HG02840 (cell line): ENCODE measurements at regions not wholly inside any gene's neighbourhood (a gene's known extent, or its start where the extent isn't known, plus 50 kb on each side); places are given as distances from the start of the nearest gene placed in this dataset.
"Not testable (repeated sequence)": the region's sequence is repeated elsewhere in the genome, so short reads cannot be mapped to it uniquely, and the experiment has no call there.

Experiments
- ATAC-seq: cut with Tn5 transposase; IDR thresholded peaks from one replicate; pipeline ENCODE4 v1.9.1; 2021; ENCODE audit warnings: mild to moderate bottlenecking, moderate library complexity, moderate number of reproducible peaks; ENCODE audit not compliant: unreplicated experiment, low FRiP score

DNA sequence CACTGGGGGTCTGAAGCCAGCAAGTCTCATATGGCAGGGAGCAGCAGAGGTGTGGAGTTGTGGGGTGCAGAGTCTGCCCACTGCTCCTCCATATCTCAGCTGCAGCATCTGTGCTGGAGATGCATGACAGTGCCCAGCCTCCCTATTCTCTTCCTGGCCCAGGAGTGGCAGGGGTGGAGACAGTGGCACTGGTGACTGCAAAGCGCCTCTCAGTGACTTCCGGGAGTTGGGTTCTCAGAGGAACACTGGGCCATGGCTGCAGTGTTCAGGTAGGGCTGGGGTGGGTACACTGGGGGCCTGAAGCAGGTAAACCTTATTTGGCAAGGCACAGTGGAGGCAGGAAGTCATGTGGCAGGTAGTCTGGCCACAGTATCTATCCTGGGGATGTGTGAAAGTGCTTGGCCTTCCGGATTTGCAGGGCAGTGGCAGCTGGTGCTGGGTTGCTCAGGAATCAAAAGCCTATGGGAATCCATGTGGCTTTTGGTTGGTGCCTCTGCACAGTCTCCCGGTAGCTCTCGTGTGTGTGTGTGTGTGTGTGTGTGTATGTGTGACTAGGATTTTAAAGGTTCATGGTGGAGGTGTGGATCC, 60.3 kb upstream of the THUMPD2 start:
- ATAC-seq, result no peak

DNA sequence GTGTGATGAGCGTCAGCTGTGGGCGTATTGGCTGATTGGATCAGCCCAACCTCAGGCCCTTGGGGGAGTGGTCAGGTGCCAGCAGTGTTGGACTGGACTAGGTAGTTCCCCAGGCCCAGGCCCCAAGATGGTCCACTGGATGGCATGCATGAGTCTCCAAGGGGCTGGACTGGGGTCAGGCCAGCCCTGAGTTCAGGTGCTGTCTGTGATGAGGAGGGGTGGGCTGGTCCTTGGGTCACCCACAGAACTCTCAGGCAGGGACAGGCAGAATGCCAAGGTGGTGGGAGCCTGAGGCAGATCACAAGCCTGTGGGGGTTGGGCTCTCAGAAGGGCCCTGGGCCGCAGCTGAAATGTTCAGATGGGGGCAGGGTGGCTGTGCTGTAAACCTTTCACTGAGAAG, 59.5 kb upstream of the THUMPD2 start:
- no peak for ATAC-seq

DNA sequence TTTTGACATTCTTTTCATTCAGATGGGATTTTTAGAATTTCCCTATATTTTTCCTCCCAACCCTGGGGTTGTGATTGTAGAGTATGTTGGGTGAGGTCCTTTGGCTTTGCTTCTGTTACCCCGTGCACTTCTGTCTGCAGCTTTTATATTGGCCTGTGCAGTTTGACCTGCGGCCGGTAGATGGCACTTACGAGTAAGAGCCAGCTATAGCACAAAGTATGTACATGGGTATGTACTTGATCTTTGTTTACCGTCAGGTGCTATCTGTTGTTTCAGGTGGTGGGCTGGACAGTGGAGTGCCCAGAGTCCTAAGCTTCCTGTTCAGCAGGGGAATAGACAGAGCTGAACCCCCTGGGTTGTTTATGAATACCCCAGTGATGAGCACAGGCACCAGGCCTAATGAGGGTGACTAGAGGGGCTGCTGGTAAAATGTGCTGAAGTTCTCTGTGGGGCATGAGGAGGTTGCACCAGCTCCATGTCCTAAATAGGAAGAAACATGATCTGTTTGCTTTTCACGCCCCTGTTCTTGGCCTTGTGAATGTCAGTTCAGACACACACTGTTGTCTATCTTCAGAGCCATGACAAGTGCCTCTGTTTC, 58.9 kb upstream of the THUMPD2 start:
- peak; percentile 90 for ATAC-seq

DNA sequence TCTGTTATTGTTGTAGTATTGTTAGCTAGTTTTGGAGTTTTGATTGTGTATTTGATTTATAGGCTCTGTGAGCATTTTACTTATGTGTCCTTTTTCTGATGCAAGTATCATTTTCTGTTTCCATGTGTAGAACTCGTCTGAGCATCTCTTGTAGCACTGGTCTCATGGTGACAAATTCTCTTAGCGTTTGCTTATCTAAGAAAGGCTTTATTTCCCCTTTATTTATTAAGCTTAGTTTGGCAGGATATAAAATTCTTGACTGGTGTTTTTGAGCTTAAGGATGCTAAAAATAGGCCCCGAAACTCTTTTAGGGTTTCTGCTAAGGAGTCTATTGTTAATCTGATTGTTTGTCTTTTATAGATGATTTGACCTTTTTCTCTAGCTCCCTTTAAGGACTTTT, 57.6 kb upstream of the THUMPD2 start:
- no peak for ATAC-seq

DNA sequence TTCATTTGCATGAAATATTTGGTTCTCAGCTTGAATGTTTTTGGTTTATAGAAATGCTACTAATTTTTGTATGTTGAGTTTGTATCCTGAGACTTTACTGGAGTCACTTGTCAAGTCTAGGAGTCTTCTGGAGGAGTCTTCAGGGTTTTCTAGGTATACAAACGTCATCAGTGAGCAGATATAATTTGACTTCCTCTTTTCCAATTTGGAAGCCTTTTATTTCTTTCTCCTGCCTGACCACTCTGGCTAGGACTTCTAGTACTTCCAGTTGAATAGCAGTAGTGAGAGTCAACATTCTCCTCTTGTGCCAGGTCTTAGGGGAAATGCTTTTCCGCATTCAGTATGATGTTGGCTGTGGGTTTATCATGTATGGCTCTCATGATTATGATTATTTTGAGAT, 55.4 kb upstream of the THUMPD2 start:
- no peak for ATAC-seq

DNA sequence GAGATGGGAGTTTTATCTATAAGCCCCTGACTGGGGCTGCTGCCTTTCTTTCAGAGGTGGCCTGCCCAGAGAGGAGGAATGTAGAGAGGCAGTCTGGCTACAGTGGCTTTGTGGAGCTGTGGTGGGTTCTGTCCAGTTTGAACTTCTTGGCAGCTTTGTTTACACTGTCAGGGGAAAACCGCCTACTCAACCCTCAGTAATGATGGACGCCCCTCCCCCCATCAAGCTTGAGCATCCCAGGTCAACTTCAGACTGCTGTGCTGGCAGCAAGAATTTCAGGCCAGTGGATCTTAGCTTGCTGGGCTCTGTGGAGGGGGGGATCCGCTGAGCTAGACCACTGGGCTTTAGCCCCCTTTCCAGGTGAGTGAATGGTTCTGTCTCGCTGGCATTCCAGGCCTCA, 51.6 kb upstream of the THUMPD2 start:
- ATAC-seq, result not testable (repeated sequence)
